B cell (primary cell): ENCODE measurements at regions not wholly inside any gene's neighbourhood (a gene's known extent, or its start where the extent isn't known, plus 50 kb on each side); places are given as distances from the start of the nearest gene placed in this dataset.

ENCODE experiments used
- ATAC-seq: fragments of 200-7000 bp; cut with Tn5 transposase; one replicate; pipeline ENCODE4 v1.10.0; 2021; ENCODE audit warnings: low read depth, mild to moderate bottlenecking, moderate number of reproducible peaks, moderate library complexity
- CTCF ChIA-PET: fragments of 350-600 bp; sonication (Branson Sonifier 250); formaldehyde crosslinking; loops from one replicate; lab custom pipeline; 2021; ENCODE audit warnings: antibody characterized with exemption, inconsistent platforms; lab: Charles Lee
- POLR2A ChIA-PET: fragments of 350-600 bp; sonication (Branson Sonifier 250); formaldehyde crosslinking; loops from one replicate; lab custom pipeline; 2021; ENCODE audit warnings: antibody characterized with exemption; lab: Charles Lee
- DNase-seq: peaks from one replicate; pipeline ENCODE4 v3.0.0; 2013
- H2AFZ ChIP-seq: 2 replicates; pipeline ENCODE4 v1.6.1; 2012; ENCODE audit warnings: mild to moderate bottlenecking, low read depth, low read length; ENCODE audit not compliant: insufficient read depth, poor library complexity, severe bottlenecking
- H3K27ac ChIP-seq, 2 donors: 1 replicate in 1 of 2; 2 replicates in 1 of 2; pipeline ENCODE4 v1.5.1; 2012 to 2013; ENCODE audit warnings: low read length in 2 of 2, mild to moderate bottlenecking in 2 of 2, moderate library complexity in 1 of 2
- H3K27me3 ChIP-seq, 4 experiments: fragments of 200-600 bp in 1 of 4; sonication (generic) in 1 of 4; replicated peaks in 1 of 4; 1 replicate in 2 of 4; 2 replicates in 2 of 4; pipeline versions ENCODE4 v1.6.1 to v1.7.0; 2013 to 2016; ENCODE audit warnings: low read length in 3 of 4, mild to moderate bottlenecking in 2 of 4, mixed read lengths in 1 of 4, moderate library complexity in 1 of 4; ENCODE audit not compliant: insufficient read depth in 4 of 4, control insufficient read depth in 3 of 4; ENCODE audit errors: control extremely low read depth in 1 of 4
- H3K36me3 ChIP-seq, 2 experiments: replicated peaks in 1 of 2; 1 replicate in 1 of 2; 2 replicates in 1 of 2; pipeline versions ENCODE4 v1.6.1 to v1.7.1; 2013; ENCODE audit warnings: low read length in 1 of 2; ENCODE audit not compliant: insufficient read depth in 2 of 2, control insufficient read depth in 1 of 2; ENCODE audit errors: control extremely low read depth in 1 of 2, extremely low read depth in 1 of 2
- H3K4me1 ChIP-seq, 2 donors: fragments of 200-600 bp in 1 of 2; sonication (generic) in 1 of 2; 1 replicate in 1 of 2; 2 replicates in 1 of 2; pipeline versions ENCODE4 v1.5.1 to v1.6.1; 2013 to 2017; ENCODE audit warnings: low read length in 2 of 2; ENCODE audit not compliant: control insufficient read depth in 2 of 2, insufficient read depth in 2 of 2
- H3K4me2 ChIP-seq: replicated peaks from 2 replicates; pipeline ENCODE3; 2012; ENCODE audit warnings: mild to moderate bottlenecking, low read depth, low read length; ENCODE audit not compliant: poor library complexity, severe bottlenecking
- H3K4me3 ChIP-seq, 5 experiments: fragments of 200-600 bp in 1 of 5; sonication (generic) in 1 of 5; 1 replicate in 3 of 5; 2 replicates in 2 of 5; pipeline versions ENCODE4 v1.5.1 to v1.7.0; 2011 to 2016; ENCODE audit warnings: low read length in 4 of 5, mild to moderate bottlenecking in 4 of 5, low read depth in 2 of 5, control low read depth in 1 of 5, moderate library complexity in 1 of 5; ENCODE audit not compliant: insufficient read depth in 1 of 5; ENCODE audit errors: control extremely low read depth in 1 of 5, extremely low read depth in 1 of 5
- H3K79me2 ChIP-seq: fragments of 200-600 bp; sonication (generic); one replicate; pipeline ENCODE4 v1.6.0; 2016; ENCODE audit warnings: low read length; ENCODE audit not compliant: control insufficient read depth, insufficient read depth
- H3K9ac ChIP-seq: fragments of 200-600 bp; sonication (generic); 2 replicates; pipeline ENCODE4 v1.6.1; 2017; ENCODE audit warnings: mild to moderate bottlenecking, low read length, moderate library complexity
- H3K9me3 ChIP-seq, 3 donors: one replicate each; pipeline versions ENCODE4 v1.6.1 to v1.7.1; 2013; ENCODE audit warnings: low read length in 2 of 3; ENCODE audit not compliant: control insufficient read depth in 2 of 3, insufficient read depth in 1 of 3; ENCODE audit errors: control extremely low read depth in 1 of 3
- H4K20me1 ChIP-seq: 2 replicates; pipeline ENCODE4 v1.6.0; 2012; ENCODE audit warnings: mild to moderate bottlenecking, low read length; ENCODE audit not compliant: insufficient read depth, control insufficient read depth, poor library complexity, severe bottlenecking
- H3K27ac Mint-ChIP-seq: one replicate; pipeline ENCODE4 v1.8.0; 2021; ENCODE audit warnings: mixed read lengths
- H3K27me3 Mint-ChIP-seq: one replicate; pipeline ENCODE4 v1.8.0; 2021; ENCODE audit warnings: mixed read lengths
- H3K4me1 Mint-ChIP-seq: one replicate; pipeline ENCODE4 v1.8.0; 2021; ENCODE audit warnings: mixed read lengths
- H3K4me3 Mint-ChIP-seq: one replicate; pipeline ENCODE4 v1.8.0; 2021; ENCODE audit warnings: mixed read lengths
- H3K9me3 Mint-ChIP-seq: one replicate; pipeline ENCODE4 v1.8.0; 2022; ENCODE audit warnings: mixed read lengths; ENCODE audit not compliant: insufficient read depth
- EZH2 ChIP-seq: IDR thresholded peaks from 2 replicates; pipeline ENCODE4 v1.6.1; 2012; ENCODE audit warnings: borderline replicate concordance, low read depth, mild to moderate bottlenecking, moderate library complexity, low read length; ENCODE audit not compliant: insufficient read depth, poor library complexity, severe bottlenecking
- WGBS: methylation state at CpG from one replicate; pipeline ENCODE4 v1.1.5; 2013; ENCODE audit warnings: missing lambda C conversion rate; ENCODE audit not compliant: insufficient coverage; 5-methylcytosine and 5-hydroxymethylcytosine counted together
- intact Hi-C: fragments of 100-400 bp; cut with micrococcal nuclease; formaldehyde crosslinking; loops from one replicate; pipeline ENCODE4 v1.10.0; 2022
- TF ChIP-seq, protein P1 (sequence below): fragments of 200-600 bp; IDR thresholded peaks from one replicate; pipeline ENCODE4 v1.8.0; 2022; ENCODE audit warnings: antibody characterized with exemption, mild to moderate bottlenecking

DNA sequence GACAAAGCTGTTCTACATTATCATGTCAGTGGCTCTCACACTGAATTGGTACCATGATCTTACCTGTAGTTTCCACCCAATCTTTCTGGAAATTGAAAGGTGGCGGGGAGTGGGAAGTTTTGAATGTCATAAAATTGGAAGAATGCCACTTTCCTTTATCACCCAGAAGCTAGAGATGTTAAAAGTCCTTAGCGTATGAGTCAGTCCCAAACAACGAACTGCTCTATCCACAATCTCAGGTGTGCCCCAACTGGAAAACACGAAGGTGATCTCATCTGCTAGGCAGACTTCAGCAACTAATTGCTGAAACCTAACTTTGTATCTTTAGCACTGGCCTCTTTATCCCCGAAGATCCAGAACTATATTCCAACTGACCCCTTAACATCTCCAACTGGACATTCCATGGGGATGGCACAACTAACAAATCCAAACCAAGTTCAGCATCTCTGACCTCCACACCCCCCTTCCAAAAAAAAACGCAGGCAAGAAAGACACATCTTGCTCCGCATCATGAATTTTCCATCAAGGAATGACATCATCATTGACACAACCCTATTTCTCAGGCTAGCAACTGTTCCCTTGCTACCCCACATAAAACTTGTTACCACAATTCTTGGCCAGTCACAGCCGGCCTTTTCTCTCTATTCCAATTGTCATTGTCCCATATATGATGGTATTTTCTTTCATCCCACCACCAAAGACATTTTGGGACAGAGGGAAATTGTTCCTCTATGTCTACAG lies 175.4 kb downstream of the KLF12 start:
- H3K4me2 ChIP-seq, result no peak overlapping the region
- ChIA-PET POLR2A (no interaction called here), CTCF (no interaction called here)
- no peak for TF ChIP-seq EZH2
- TF ChIP-seq, protein P1, sequence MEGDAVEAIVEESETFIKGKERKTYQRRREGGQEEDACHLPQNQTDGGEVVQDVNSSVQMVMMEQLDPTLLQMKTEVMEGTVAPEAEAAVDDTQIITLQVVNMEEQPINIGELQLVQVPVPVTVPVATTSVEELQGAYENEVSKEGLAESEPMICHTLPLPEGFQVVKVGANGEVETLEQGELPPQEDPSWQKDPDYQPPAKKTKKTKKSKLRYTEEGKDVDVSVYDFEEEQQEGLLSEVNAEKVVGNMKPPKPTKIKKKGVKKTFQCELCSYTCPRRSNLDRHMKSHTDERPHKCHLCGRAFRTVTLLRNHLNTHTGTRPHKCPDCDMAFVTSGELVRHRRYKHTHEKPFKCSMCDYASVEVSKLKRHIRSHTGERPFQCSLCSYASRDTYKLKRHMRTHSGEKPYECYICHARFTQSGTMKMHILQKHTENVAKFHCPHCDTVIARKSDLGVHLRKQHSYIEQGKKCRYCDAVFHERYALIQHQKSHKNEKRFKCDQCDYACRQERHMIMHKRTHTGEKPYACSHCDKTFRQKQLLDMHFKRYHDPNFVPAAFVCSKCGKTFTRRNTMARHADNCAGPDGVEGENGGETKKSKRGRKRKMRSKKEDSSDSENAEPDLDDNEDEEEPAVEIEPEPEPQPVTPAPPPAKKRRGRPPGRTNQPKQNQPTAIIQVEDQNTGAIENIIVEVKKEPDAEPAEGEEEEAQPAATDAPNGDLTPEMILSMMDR, result no peak
- H3K9ac ChIP-seq, result no peak overlapping the region
- Mint-ChIP-seq H3K4me1 (peaks cover 43% of the 10 kb centered on the region), H3K4me3 (no peak overlapping the region), H3K27ac (no peak overlapping the region), H3K9me3 (peaks cover 4% of the 10 kb centered on the region), H3K27me3 (no peaks in the 10 kb centered on the region)
- H3K27me3 ChIP-seq, result no peaks in the 10 kb centered on the region
- H2AFZ ChIP-seq, result no peak overlapping the region
- no peak for DNase-seq
- H4K20me1 ChIP-seq, result peaks cover 19% of the 10 kb centered on the region
- H3K27ac ChIP-seq, result no peak overlapping the region
- intact Hi-C loops, result no loop called here
- no peak for ATAC-seq
- H3K4me3 ChIP-seq, result no peak overlapping the region
- WGBS, result 95% methylated on average over 6 of the region's 8 CpGs
- peaks cover 62% of the 10 kb centered on the region for H3K79me2 ChIP-seq
- peaks cover 16 to 17% of the 10 kb centered on the region in 2 donors for H3K4me1 ChIP-seq
- no peaks in the 10 kb centered on the region for H3K36me3 ChIP-seq
- peaks cover 0 to 2% (median 0%) of the 10 kb centered on the region in 3 donors for H3K9me3 ChIP-seq

DNA sequence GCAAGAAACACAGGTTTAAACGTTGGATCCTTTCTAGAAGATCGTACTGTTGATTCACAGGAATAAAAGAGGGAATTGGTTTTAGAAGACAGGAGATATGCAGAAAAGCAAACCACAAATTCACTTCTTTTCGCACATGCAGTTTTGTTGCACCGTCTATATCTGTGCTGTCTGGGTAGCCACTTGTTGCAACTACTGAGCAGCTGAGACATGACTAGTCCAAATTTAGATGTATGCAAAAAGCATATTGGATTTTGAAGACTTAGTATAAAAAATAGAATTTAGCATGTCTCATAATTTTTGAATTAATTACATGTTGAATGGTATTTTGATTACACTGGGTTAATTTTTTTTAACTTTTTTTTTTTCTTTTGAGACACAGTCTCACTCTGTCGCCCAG lies 176.3 kb downstream of the KLF12 start:
- Histone ChIP-seq H3K27me3 (no peaks in the 10 kb centered on the region), H3K4me3 (no peak overlapping the region), H3K4me2 (no peak overlapping the region), H2AFZ (no peak overlapping the region), H3K36me3 (no peaks in the 10 kb centered on the region), H3K9me3 (peaks cover 0 to 2% (median 0%) of the 10 kb centered on the region in 3 donors), H3K4me1 (peaks cover 16 to 17% of the 10 kb centered on the region in 2 donors), H3K9ac (no peak overlapping the region), H3K27ac (no peak overlapping the region), H4K20me1 (peaks cover 16% of the 10 kb centered on the region), H3K79me2 (peaks cover 59% of the 10 kb centered on the region)
- Mint-ChIP-seq H3K27ac (peak overlapping the region; percentile 1), H3K9me3 (peaks cover 4% of the 10 kb centered on the region), H3K27me3 (no peaks in the 10 kb centered on the region), H3K4me1 (peaks cover 42% of the 10 kb centered on the region), H3K4me3 (no peak overlapping the region)
- ATAC-seq, result no peak
- intact Hi-C loops, result no loop called here
- WGBS, result 83% methylated on average over 1 of the region's 5 CpGs
- TF ChIP-seq EZH2, result no peak
- TF ChIP-seq, protein P1, result no peak
- ChIA-PET POLR2A (no interaction called here), CTCF (no interaction called here)
- DNase-seq, result no peak
